Osteoblast (primary cell): ENCODE measurements at regions not wholly inside any gene's neighbourhood (a gene's known extent, or its start where the extent isn't known, plus 50 kb on each side); places are given as distances from the start of the nearest gene placed in this dataset.

Source experiments
- DNase-seq: peaks from one replicate; pipeline ENCODE4 v3.0.0; 2011; ENCODE audit warnings: low spot score, mixed read lengths; ENCODE audit not compliant: insufficient read length; ENCODE audit errors: missing footprints
- H2AFZ ChIP-seq: 2 replicates; pipeline ENCODE4 v1.6.0; 2011; ENCODE audit warnings: mild to moderate bottlenecking, low read length
- H3K27ac ChIP-seq: 2 replicates; pipeline ENCODE4 v1.5.1; 2011; ENCODE audit warnings: mild to moderate bottlenecking, low read depth, low read length, moderate library complexity
- H3K27me3 ChIP-seq: 2 replicates; pipeline ENCODE4 v1.6.0; 2012; ENCODE audit warnings: mild to moderate bottlenecking, control low read depth, inconsistent platforms, low read length, moderate library complexity; ENCODE audit not compliant: insufficient read depth
- H3K36me3 ChIP-seq: 2 replicates; pipeline ENCODE4 v1.5.1; 2011; ENCODE audit warnings: mild to moderate bottlenecking, low read length, control low read depth, moderate library complexity; ENCODE audit not compliant: insufficient read depth
- H3K4me1 ChIP-seq: 2 replicates; pipeline ENCODE4 v1.5.1; 2011; ENCODE audit warnings: mild to moderate bottlenecking, low read length, control low read depth, moderate library complexity; ENCODE audit not compliant: insufficient read depth
- H3K4me2 ChIP-seq: 2 replicates; pipeline ENCODE4 v1.6.0; 2011; ENCODE audit warnings: mild to moderate bottlenecking, low read length; ENCODE audit not compliant: insufficient read depth
- H3K4me3 ChIP-seq: fragments of 200-600 bp; sonication (generic); 3 replicates; pipeline ENCODE4 v1.5.1; 2012; ENCODE audit warnings: mild to moderate bottlenecking, low read length, inconsistent platforms; ENCODE audit not compliant: insufficient read depth
- H3K79me2 ChIP-seq: 2 replicates; pipeline ENCODE4 v1.6.0; 2012; ENCODE audit warnings: mild to moderate bottlenecking, low read length, control low read depth, inconsistent platforms; ENCODE audit not compliant: insufficient read depth
- H3K9me3 ChIP-seq: 2 replicates; pipeline ENCODE4 v1.5.1; 2011; ENCODE audit warnings: low read depth, low read length, control low read depth
- H4K20me1 ChIP-seq: 2 replicates; pipeline ENCODE4 v1.6.0; 2012; ENCODE audit warnings: mild to moderate bottlenecking, low read length, control low read depth; ENCODE audit not compliant: insufficient read depth
- TF ChIP-seq, protein P1 (sequence below): IDR thresholded peaks from 2 replicates; pipeline ENCODE4 v1.5.1; 2011; ENCODE audit warnings: mild to moderate bottlenecking, low read depth, low read length, moderate library complexity; ENCODE audit errors: extremely low read depth

DNA sequence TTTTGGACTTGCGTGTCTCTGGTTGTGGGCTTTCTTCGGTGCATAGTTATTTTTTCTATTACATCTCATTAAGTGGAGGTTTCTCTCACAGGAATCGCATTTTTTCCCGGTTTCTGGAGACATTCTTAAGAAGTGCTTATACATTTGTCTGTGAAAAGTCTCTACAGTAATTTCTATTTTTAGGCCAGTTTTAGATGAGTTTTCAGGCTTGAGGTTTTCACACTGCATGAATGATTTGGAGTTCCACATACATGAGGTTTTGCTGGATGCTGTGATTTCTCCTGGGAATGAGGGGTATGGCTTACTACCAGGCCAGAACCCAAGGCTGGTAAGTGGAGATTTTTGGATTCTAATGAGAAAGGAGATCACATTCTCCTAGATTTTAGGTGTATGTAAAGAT is 422.6 kb upstream of the SLIT2 start:
- no peak overlapping the region for H3K27ac ChIP-seq
- no peaks in the 10 kb centered on the region for H4K20me1 ChIP-seq
- H2AFZ ChIP-seq: no peak overlapping the region
- H3K27me3 ChIP-seq: no peaks in the 10 kb centered on the region
- TF ChIP-seq, protein P1, sequence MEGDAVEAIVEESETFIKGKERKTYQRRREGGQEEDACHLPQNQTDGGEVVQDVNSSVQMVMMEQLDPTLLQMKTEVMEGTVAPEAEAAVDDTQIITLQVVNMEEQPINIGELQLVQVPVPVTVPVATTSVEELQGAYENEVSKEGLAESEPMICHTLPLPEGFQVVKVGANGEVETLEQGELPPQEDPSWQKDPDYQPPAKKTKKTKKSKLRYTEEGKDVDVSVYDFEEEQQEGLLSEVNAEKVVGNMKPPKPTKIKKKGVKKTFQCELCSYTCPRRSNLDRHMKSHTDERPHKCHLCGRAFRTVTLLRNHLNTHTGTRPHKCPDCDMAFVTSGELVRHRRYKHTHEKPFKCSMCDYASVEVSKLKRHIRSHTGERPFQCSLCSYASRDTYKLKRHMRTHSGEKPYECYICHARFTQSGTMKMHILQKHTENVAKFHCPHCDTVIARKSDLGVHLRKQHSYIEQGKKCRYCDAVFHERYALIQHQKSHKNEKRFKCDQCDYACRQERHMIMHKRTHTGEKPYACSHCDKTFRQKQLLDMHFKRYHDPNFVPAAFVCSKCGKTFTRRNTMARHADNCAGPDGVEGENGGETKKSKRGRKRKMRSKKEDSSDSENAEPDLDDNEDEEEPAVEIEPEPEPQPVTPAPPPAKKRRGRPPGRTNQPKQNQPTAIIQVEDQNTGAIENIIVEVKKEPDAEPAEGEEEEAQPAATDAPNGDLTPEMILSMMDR: no peak
- H3K36me3 ChIP-seq: no peaks in the 10 kb centered on the region
- H3K79me2 ChIP-seq: no peaks in the 10 kb centered on the region
- no peak overlapping the region for H3K4me2 ChIP-seq
- no peaks in the 10 kb centered on the region for H3K9me3 ChIP-seq
- peaks cover 13% of the 10 kb centered on the region for H3K4me1 ChIP-seq
- no peak overlapping the region for H3K4me3 ChIP-seq
- DNase-seq: no peak

- Histone ChIP-seq H3K4me2 (no peak overlapping the region), H3K4me1 (no peaks in the 10 kb centered on the region), H3K27me3 (no peaks in the 10 kb centered on the region), H3K79me2 (no peaks in the 10 kb centered on the region), H3K27ac (no peak overlapping the region), H3K36me3 (no peaks in the 10 kb centered on the region), H4K20me1 (no peaks in the 10 kb centered on the region), H2AFZ (no peak overlapping the region), H3K9me3 (no peaks in the 10 kb centered on the region), H3K4me3 (no peak overlapping the region)
- DNase-seq: no peak
- TF ChIP-seq, protein P1: no peak
These were observed 427.9 kb upstream of the SLIT2 start for GRCh38 chr4:19823781-19824180.

GRCh38 chr4:19819737-19820136 is 432.0 kb upstream of the SLIT2 start:
- Histone ChIP-seq H3K36me3 (no peaks in the 10 kb centered on the region), H3K9me3 (no peaks in the 10 kb centered on the region), H3K27me3 (no peaks in the 10 kb centered on the region), H3K27ac (no peak overlapping the region), H3K79me2 (no peaks in the 10 kb centered on the region), H2AFZ (no peak overlapping the region), H3K4me1 (no peaks in the 10 kb centered on the region), H4K20me1 (no peaks in the 10 kb centered on the region), H3K4me3 (no peak overlapping the region), H3K4me2 (no peak overlapping the region)
- TF ChIP-seq, protein P1: no peak
- no peak for DNase-seq

DNA sequence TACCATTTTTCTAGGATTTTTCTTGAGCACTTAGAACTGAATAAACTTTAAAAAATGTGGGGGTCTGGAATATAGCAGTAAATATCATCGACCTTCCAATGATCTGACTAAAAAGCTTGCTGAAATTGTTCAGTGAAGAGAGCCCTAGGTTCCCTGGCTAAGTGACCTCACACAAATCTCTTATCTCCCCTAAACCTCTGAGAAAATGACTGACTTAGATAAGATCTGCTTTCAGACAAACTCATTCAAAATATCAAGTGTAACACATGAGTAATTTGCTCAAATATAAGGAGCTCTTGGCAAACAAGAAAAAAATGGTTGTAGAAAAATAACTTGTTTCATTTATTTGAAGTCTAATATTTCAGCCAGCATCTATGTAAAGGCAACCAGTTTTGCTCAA is 441.7 kb upstream of the SLIT2 start:
- Histone ChIP-seq H3K36me3 (no peaks in the 10 kb centered on the region), H3K27ac (no peak overlapping the region), H3K27me3 (no peaks in the 10 kb centered on the region), H3K4me3 (no peak overlapping the region), H3K4me2 (no peak overlapping the region), H3K79me2 (no peaks in the 10 kb centered on the region), H3K4me1 (peaks cover 21% of the 10 kb centered on the region), H4K20me1 (no peaks in the 10 kb centered on the region), H2AFZ (no peak overlapping the region), H3K9me3 (no peaks in the 10 kb centered on the region)
- no peak for DNase-seq
- TF ChIP-seq, protein P1: no peak
